Activated T-helper 9 cell treated with anti-CD3 and anti-CD28 coated beads, Interleukin-2, amount 50 U/mL, for 16 hours (primary cell): ENCODE measurements at regions not wholly inside any gene's neighbourhood (a gene's known extent, or its start where the extent isn't known, plus 50 kb on each side); places are given as distances from the start of the nearest gene placed in this dataset.
"Not testable (repeated sequence)": the region's sequence is repeated elsewhere in the genome, so short reads cannot be mapped to it uniquely, and the experiment has no call there.

Experiments used
- DNase-seq: peaks from one replicate; pipeline ENCODE4 v3.0.0-alpha.2; 2020; ENCODE audit warnings: low read depth

DNA sequence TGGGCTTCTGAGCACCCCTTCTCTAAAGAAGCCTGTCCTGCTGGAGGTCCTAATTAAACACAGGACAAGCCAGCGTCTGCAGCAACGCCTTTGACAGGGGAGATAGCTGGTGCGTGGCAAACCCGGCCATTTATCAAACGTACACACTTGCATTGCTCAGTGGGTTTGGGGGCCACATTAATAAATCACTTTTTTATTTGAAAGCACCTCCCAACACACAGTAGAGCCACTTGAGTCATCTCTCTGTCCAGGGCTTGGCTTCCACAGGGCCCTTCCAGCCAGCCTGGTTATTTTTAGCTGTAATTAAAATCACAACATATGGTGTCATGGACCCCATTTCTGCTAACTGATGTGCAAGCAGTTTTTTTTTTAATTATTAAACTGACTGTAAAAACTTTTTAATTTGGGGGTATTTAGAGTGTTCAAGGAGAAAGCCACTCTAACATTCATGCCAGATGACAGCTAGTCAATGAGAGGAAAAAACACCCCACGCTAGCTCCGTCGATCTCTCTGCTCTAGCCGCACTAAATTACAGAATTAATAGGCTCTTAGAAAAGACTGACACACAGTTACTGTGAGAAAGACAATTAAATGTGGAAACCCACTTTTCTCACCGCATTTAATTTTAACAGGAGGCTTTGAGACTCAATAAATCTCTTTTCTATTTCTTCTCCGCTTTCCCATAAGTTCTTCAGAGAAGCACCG is 201.0 kb upstream of the WSCD1 start:
- no peak for DNase-seq

DNA sequence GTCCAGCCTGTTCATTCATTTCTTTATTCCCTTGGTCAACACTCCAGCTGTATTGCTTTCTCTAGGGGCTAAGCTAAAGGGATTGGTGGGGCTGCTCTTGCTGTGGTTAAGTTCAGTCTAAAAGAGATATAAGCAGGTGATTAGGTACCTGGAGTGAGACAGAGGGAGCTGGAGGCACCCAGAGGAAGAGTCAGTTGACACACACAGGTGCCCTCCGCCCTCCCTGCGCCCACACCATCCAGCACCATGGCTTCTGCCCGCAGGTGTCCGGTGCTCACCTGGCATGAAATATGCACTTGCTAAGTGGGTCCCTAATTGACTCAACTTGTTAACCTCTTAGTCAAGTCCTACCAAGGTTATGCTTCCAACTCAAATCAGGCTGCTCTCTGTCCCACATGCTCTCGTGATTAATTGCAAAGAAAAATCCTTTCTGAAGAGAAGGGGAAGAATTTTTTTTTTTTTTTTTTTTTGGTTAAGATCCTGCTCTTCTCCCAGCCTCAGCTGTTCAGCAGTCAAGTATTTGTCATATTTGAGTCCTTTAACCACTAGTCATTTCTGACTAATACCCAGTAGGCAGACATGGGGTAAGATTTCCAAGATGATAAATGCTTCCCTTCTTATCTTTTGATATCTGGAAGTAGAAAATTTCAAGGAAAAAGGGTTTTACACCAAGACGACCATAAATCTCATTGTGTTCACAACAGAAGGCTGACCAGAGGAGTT is 199.8 kb upstream of the WSCD1 start:
- no peak for DNase-seq

- DNase-seq: no peak
Measured at GRCh38 chr17:5871666-5872065, 198.5 kb upstream of the WSCD1 start.

- DNase-seq: no peak
Measured at GRCh38 chr17:5872831-5873230, 197.3 kb upstream of the WSCD1 start.

- no peak for DNase-seq
Measured at GRCh38 chr17:5873781-5874180, 196.4 kb upstream of the WSCD1 start.

- no peak for DNase-seq
Measured at GRCh38 chr17:5874486-5874885, 195.7 kb upstream of the WSCD1 start.

GRCh38 chr17:5877366-5877765 is 192.8 kb upstream of the WSCD1 start:
- no peak for DNase-seq

DNA sequence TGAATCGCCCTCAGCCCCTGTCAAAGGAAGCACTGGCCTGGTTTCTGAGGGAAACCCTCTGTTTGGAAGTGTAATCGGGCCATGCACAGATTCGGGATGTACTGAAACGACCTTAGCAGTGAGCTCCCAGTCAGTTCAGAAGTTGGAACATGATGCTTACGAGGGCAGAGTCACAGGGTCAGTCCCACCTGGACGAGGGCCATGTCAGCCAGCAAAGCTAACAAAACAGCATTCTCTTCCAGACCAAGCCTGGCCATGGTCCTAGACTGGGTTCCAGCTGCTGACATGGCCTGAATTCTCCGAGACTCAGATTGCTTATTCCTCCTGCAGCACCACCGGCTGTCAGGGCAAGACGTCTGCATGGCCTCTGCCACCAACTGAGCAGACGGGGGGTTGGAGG is 192.2 kb upstream of the WSCD1 start:
- DNase-seq: no peak

DNA sequence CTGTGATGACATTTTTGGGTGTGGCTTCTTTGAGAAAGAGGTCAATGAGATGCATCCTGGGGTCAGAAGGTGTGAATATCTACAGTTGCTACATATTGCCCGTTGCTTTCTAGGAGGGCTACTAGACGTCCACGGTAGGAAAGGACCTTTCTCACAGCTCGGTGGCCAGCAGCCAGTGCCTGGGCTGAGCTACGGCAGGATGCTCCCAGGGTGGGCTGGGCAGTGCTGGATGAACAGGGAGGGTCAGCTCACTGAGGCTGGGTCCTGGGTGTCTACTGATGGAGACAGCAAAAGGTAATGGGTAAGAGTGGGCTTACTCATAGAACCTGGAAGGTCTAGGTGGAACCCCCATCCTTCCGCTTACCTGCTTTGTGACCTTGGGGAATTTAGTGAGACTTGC is 188.3 kb upstream of the WSCD1 start:
- no peak for DNase-seq

DNA sequence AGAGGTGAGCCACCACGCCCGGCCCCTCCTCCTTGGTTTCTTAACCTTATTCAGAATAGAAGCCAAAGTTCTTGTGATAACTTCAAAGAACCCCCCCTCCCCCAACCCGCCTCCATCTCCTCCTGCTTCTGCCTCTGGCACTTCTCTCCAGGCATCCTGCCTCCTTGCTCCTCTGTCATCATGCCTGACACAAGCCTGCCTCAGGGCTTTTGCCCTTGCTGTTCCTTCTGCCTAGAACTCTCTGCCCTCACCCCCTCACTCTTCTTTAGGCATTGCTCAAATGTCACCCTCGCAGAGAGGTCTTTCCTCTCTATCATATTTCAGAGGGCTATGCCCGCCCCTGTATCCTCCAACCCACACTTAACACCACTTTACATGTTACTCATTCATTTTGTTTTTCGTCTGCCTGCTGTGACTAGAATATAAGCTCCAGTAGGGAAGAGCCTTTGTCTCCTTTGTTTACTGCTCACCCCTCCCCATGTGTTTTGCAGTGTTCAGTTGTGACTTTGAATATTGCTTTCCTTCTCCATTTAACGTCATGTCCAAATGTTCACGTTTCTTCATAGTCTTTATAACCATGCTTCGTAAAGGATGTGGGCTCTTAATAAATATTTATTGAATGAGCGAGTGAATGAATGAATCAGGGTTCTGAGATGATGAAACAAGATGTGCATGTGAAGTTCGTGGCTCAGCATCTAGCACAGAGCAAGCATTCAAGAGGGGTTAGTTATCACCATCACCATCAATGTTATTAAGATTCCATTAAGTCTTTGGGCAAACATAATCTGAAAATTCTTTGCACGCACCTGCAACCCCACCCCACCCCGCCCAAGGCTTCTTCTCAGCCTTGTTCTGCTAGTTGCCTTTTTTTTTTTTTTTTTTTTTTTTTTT is 186.2 kb upstream of the WSCD1 start:
- no peak for DNase-seq

- DNase-seq: no peak
Measured at GRCh38 chr17:5885336-5885735, 184.8 kb upstream of the WSCD1 start.

GRCh38 chr17:5888811-5889210 is 181.4 kb upstream of the WSCD1 start:
- DNase-seq: no peak

GRCh38 chr17:5892921-5893675 is 177.1 kb upstream of the WSCD1 start:
- no peak for DNase-seq

GRCh38 chr17:5893741-5894140 is 176.4 kb upstream of the WSCD1 start:
- no peak for DNase-seq

DNA sequence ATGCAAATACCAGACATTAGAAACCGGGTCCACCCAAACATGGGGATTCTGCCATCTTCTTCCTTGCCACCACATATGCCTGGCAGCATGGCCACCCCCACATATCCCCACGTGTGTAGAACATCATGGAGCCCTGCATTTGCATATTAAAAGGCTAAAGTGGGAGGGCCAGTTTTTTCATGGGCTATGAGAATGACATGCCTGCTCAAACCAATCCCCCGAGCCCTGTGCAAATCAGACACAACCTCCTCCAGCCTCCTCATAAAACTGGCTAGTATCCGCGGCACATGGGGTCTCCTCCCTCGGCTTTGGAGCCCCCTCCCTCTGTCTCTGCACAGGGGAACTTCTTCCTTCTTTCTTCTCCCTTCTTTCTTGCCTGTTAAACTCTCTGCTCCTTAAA is 174.9 kb upstream of the WSCD1 start:
- no peak for DNase-seq

DNA sequence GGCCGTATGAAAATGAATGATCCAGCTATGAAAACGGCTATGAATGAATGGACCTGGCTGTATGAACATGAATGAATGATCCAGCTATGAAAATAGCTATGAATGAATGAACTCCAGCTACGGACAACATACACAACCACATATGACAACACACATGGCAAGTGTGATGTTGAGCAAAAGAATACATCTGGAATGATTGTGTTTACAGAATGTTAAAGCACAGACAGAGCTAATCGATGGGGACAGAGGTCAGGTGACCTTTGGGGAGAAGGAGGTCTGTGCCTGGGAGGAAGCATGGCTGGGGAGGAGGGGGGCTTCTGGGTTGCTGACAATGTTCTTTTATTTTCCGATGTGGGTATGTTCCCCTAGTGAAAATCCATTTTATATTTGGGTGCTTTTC is 174.0 kb upstream of the WSCD1 start:
- DNase-seq: no peak

DNA sequence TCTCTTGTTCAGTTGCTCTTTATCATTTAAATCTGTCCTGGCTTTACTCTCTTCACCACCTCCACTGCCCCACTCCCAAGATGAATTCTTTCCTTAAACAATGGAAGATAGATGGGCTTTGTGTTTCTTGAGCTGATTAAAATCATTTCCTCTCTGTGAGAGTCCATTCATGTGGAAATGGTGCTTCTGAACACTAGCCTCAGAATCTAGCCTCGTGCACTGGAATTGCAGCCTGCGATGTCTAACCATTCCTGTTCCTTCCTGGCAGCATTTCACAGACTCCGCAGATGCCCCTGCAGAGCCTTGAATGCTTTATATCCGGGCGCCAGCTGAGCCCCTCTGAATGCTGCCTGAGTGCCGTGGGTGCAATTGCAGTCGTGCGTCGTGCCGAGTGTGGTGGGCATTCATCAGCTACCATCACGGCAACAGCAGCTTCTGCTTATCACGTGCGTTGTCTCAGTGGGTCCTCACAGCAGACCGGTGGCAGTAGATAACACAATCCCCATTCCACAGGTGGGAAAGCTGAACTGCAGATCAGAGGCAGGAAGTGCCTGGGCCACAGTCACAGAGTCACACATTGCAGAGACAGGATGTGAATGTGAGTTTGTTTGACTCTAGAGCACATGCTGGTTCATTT is 172.8 kb upstream of the WSCD1 start:
- no peak for DNase-seq

DNA sequence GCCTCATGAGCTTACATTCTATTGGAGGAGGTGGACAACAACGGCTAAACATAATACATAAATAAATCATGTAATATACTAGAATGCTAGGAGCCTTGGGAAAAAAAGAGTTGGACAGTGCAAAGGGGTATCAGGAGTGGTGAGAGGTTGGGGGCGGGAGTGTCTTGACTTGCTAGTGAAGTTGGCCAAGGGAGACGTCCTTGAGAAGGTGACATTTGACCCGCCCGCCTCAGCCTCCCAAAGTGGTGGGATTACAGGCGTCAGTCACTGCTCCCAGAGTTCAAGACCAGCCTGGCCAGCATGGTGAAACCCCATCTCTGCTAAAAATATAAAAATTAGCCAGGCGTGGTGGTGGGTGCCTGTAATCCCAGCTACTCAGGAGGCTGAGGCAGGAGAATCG is 172.2 kb upstream of the WSCD1 start:
- not testable (repeated sequence) for DNase-seq

GRCh38 chr17:5898406-5898805 is 171.8 kb upstream of the WSCD1 start:
- DNase-seq: no peak

- DNase-seq: no peak
Measured at GRCh38 chr17:5899496-5900195, 170.5 kb upstream of the WSCD1 start.

- DNase-seq: no peak
Measured at GRCh38 chr17:5901731-5902130, 168.4 kb upstream of the WSCD1 start.
